Keratinocyte (primary cell): ENCODE measurements at regions not wholly inside any gene's neighbourhood (a gene's known extent, or its start where the extent isn't known, plus 50 kb on each side); places are given as distances from the start of the nearest gene placed in this dataset.

ENCODE experiments used
- EZH2 ChIP-seq: IDR thresholded peaks from one replicate; pipeline ENCODE4 v1.6.1; 2012; ENCODE audit warnings: inconsistent platforms, mild to moderate bottlenecking, low read length, moderate library complexity
- TF ChIP-seq, protein P1 (sequence below), 3 experiments: IDR thresholded peaks in 1 of 3; conservative IDR thresholded peaks in 1 of 3; optimal IDR thresholded peaks in 1 of 3; 2 replicates in 2 of 3; 3 replicates in 1 of 3; pipeline versions ENCODE3 to v1.5.1; 2011; ENCODE audit warnings: low read length in 3 of 3, mild to moderate bottlenecking in 3 of 3, moderate library complexity in 2 of 3, control low read depth in 1 of 3, inconsistent platforms in 1 of 3; ENCODE audit not compliant: insufficient read depth in 2 of 3; ENCODE audit errors: extremely low read depth in 1 of 3

DNA sequence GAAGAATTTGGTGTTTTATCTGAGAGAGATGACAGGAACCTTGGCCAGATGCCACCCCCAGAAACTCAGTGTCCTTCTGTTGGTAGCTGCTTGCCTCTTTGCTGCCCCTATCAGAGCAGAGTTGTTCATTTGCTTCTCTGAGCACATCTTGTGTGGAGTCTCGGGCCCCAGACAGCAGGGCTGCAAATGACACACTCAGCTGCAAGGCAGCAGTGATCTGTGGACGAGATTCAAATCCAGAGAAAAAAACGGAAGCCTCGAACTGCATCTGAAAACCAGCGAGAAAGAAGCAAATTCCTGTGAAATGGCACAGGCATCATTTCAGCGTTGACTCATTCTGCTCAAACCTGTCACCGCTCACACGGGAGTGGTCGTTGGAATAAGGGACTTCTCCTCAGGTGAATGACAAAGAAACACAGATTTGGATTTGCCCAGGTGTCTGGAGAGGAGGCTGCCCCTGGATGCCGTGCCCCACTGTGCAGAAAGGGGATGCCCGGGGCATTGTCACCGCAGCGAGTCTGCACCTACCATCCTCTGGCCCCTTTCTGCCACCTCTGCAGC lies 144.7 kb downstream of the PFKFB3 start:
- TF ChIP-seq, protein P1, sequence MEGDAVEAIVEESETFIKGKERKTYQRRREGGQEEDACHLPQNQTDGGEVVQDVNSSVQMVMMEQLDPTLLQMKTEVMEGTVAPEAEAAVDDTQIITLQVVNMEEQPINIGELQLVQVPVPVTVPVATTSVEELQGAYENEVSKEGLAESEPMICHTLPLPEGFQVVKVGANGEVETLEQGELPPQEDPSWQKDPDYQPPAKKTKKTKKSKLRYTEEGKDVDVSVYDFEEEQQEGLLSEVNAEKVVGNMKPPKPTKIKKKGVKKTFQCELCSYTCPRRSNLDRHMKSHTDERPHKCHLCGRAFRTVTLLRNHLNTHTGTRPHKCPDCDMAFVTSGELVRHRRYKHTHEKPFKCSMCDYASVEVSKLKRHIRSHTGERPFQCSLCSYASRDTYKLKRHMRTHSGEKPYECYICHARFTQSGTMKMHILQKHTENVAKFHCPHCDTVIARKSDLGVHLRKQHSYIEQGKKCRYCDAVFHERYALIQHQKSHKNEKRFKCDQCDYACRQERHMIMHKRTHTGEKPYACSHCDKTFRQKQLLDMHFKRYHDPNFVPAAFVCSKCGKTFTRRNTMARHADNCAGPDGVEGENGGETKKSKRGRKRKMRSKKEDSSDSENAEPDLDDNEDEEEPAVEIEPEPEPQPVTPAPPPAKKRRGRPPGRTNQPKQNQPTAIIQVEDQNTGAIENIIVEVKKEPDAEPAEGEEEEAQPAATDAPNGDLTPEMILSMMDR (optimal IDR thresholded peaks at IDR 0.05 in 1 of 3, IDR thresholded peaks at IDR 0.05 in 1 of 3, conservative IDR thresholded peaks at IDR 0.05 in 1 of 3; ENCODE audit: extremely low read depth in 1 of 3, insufficient read depth in 2 of 3, low read length in 3 of 3), result no peak
- no peak for TF ChIP-seq EZH2
